ENCODE measurements at regions not wholly inside any gene's neighbourhood (a gene's known extent, or its start where the extent isn't known, plus 50 kb on each side); places are given as distances from the start of the nearest gene placed in this dataset.

DNA sequence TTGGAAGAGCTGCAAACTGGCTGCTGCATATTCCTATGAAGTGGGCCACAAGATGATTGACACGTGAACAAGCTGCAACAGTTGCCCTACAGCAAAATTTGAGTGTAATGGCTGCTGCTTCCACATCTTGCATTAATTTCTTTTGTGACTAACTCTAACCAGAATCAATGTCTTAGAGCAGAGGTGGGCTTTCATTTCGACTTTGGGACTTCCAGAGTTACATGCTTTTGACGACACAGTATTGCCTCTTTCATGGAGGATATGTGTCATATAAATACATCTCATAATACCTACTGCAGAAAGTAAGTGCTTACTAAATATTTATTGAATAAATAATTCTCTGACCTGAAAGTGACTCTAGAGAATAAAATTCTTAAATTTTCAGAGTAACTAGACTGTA is 340.7 kb upstream of the KCNH8 start:
- Histone ChIP-seq H3K27me3 (ENCODE audit: control insufficient read depth, insufficient read depth, low read length) (no peaks in the 10 kb centered on the region), H3K4me3 (ENCODE audit: low read length) (no peak overlapping the region), H3K36me3 (ENCODE audit: control insufficient read depth, insufficient read depth, low read length) (no peaks in the 10 kb centered on the region), H3K4me1 (ENCODE audit: control insufficient read depth, insufficient read depth, low read length) (no peaks in the 10 kb centered on the region), H3K9me3 (ENCODE audit: control insufficient read depth, low read depth, low read length) (no peaks in the 10 kb centered on the region), H3K27ac (ENCODE audit: low read length) (no peak overlapping the region)
- no CpG with 5 or more reads among the region's 3 CpGs for WGBS (ENCODE audit: insufficient coverage, low lambda C conversion rate)
- no peak for DNase-seq

DNA sequence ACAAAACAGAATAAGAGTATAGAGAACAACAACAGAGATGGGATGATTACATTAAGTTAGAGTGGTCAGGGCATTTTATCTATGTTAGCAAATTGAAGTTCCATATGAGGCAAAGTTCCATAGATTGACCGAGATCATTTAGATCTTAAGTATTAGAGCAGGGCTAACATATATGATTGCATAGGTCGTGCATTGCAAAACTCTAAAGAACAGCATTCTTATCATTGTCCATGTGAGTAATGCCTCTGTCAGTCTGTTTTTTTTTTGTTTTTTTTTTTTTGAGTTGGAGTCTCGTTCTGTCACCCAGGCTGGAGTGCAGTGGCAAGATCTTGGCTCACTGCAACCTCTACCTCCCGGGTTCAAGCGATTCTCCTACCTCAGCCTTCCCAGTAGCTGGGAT is 341.7 kb upstream of the KCNH8 start:
- Histone ChIP-seq H3K27me3 (ENCODE audit: control insufficient read depth, insufficient read depth, low read length) (no peaks in the 10 kb centered on the region), H3K36me3 (ENCODE audit: control insufficient read depth, insufficient read depth, low read length) (no peaks in the 10 kb centered on the region), H3K4me3 (ENCODE audit: low read length) (no peak overlapping the region), H3K9me3 (ENCODE audit: control insufficient read depth, low read depth, low read length) (no peaks in the 10 kb centered on the region), H3K27ac (ENCODE audit: low read length) (no peak overlapping the region), H3K4me1 (ENCODE audit: control insufficient read depth, insufficient read depth, low read length) (no peaks in the 10 kb centered on the region)
- no CpG with 5 or more reads among the region's 5 CpGs for WGBS (ENCODE audit: insufficient coverage, low lambda C conversion rate)
- DNase-seq = no peak

DNA sequence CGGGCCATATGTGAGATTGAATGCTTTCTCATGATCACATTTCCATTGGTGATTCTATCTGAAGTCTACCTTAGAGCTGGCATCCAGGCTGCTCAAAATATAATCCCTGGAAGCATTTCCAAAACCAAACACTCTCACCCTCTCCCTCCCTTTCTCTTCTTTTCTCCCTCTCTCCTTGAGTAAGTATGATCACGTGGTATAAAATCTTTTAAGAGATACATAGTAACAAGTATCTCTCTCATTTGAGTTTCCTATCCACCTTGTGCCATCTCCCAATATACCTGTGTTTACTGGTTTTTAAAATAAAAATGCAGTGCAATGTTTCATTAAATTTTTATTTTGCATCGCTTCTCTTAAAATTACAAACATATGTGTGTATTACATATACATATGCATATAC is 350.9 kb upstream of the KCNH8 start:
- DNase-seq = no peak
- no peaks in the 10 kb centered on the region for H3K27me3 ChIP-seq (ENCODE audit: control insufficient read depth, insufficient read depth, low read length)
- no peak overlapping the region for H3K4me3 ChIP-seq (ENCODE audit: low read length)
- H3K27ac ChIP-seq (ENCODE audit: low read length) = no peak overlapping the region
- WGBS (ENCODE audit: insufficient coverage, low lambda C conversion rate) = no CpG with 5 or more reads among the region's 3 CpGs
- no peaks in the 10 kb centered on the region for H3K36me3 ChIP-seq (ENCODE audit: control insufficient read depth, insufficient read depth, low read length)
- H3K4me1 ChIP-seq (ENCODE audit: control insufficient read depth, insufficient read depth, low read length) = no peaks in the 10 kb centered on the region
- H3K9me3 ChIP-seq (ENCODE audit: control insufficient read depth, low read depth, low read length) = no peaks in the 10 kb centered on the region

DNA sequence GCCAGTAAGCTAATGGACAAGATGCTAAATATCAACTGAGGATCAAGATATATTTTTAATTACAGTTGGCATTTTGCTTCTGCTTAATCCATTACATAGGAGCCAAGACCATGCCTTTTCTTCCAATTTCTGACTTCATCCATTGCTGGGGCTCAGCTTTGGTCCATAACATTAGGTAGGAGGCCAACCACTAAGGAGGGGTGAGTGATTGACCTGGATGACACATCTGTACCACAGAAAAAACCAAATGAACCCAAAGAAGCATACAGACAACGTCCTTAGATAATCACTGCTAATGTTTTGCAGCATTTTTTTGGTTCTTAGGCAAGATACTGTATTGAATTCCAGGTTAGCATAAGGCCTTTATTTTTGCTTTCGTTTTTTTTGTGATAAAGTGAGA is 353.2 kb upstream of the KCNH8 start:
- no peak for DNase-seq
- H3K4me1 ChIP-seq (ENCODE audit: control insufficient read depth, insufficient read depth, low read length) = no peaks in the 10 kb centered on the region
- 64% methylated on average over 2 of the region's 2 CpGs for WGBS (ENCODE audit: insufficient coverage, low lambda C conversion rate)
- no peaks in the 10 kb centered on the region for H3K9me3 ChIP-seq (ENCODE audit: control insufficient read depth, low read depth, low read length)
- no peak overlapping the region for H3K4me3 ChIP-seq (ENCODE audit: low read length)
- no peak overlapping the region for H3K27ac ChIP-seq (ENCODE audit: low read length)
- no peaks in the 10 kb centered on the region for H3K36me3 ChIP-seq (ENCODE audit: control insufficient read depth, insufficient read depth, low read length)
- no peaks in the 10 kb centered on the region for H3K27me3 ChIP-seq (ENCODE audit: control insufficient read depth, insufficient read depth, low read length)

DNA sequence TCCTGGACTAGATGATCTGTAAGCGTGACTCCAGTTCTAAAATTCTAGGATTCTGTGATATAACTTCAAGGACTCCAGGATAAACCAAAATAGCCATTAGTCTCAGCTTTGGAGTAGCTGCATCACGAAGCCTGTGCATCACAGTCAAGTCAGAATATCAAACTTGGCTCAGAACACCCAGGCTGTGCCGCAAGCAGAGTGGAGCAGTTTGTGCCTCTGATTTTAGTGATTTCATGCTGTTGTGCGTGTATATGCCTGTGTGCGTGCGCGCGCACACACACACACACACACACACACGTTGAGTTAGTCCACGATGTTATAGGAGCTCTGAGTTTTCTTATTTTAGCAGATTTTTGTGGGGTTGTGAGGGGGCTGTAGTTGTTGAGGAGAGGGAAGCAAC is 356.6 kb upstream of the KCNH8 start:
- Histone ChIP-seq H3K27me3 (ENCODE audit: control insufficient read depth, insufficient read depth, low read length) (no peaks in the 10 kb centered on the region), H3K4me1 (ENCODE audit: control insufficient read depth, insufficient read depth, low read length) (no peaks in the 10 kb centered on the region), H3K4me3 (ENCODE audit: low read length) (no peak overlapping the region), H3K9me3 (ENCODE audit: control insufficient read depth, low read depth, low read length) (no peaks in the 10 kb centered on the region), H3K27ac (ENCODE audit: low read length) (no peak overlapping the region), H3K36me3 (ENCODE audit: control insufficient read depth, insufficient read depth, low read length) (no peaks in the 10 kb centered on the region)
- 96% methylated on average over 5 of the region's 10 CpGs for WGBS (ENCODE audit: insufficient coverage, low lambda C conversion rate)
- DNase-seq = no peak

DNA sequence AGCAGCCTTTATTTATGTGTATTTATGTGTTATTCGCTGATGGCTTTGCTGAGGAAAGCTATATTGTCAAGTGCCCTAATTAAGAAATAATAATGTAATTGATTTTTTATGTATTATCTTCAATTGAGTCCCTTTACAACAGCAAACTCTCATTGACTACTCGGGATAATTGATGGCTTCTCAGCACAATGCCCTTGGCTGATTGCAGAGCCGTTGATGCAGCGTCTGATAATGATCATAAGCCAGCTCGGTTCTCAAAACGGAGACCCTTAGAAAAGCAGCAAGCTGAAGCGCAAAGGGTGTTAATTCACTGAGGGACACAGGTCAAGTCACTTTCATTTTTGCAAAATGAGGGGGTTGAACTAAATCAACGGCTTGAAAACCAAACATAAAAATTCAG is 357.1 kb upstream of the KCNH8 start:
- 83% methylated on average over 2 of the region's 8 CpGs for WGBS (ENCODE audit: insufficient coverage, low lambda C conversion rate)
- no peaks in the 10 kb centered on the region for H3K36me3 ChIP-seq (ENCODE audit: control insufficient read depth, insufficient read depth, low read length)
- H3K9me3 ChIP-seq (ENCODE audit: control insufficient read depth, low read depth, low read length) = no peaks in the 10 kb centered on the region
- H3K4me3 ChIP-seq (ENCODE audit: low read length) = no peak overlapping the region
- no peaks in the 10 kb centered on the region for H3K4me1 ChIP-seq (ENCODE audit: control insufficient read depth, insufficient read depth, low read length)
- DNase-seq = no peak
- no peaks in the 10 kb centered on the region for H3K27me3 ChIP-seq (ENCODE audit: control insufficient read depth, insufficient read depth, low read length)
- H3K27ac ChIP-seq (ENCODE audit: low read length) = no peak overlapping the region

DNA sequence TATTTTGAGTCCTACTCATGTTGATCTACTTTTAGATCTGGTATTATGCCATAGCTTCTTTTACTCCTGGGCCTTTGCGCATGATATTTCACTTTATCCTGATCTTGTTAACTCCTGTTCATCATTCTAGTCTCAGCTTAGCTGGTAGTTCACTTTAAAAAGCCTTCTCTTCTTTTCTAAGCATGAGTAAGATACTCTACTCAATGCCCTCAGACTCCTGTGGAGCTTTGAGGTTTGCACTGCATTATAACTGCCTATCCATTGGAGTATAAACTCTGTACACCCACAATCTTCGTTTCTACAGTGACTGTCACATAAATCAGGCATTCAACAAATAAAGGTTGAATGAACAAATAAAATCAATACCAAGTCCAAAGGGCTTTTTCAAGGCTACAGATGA is 357.9 kb upstream of the KCNH8 start:
- no peaks in the 10 kb centered on the region for H3K9me3 ChIP-seq (ENCODE audit: control insufficient read depth, low read depth, low read length)
- H3K4me3 ChIP-seq (ENCODE audit: low read length) = no peak overlapping the region
- H3K4me1 ChIP-seq (ENCODE audit: control insufficient read depth, insufficient read depth, low read length) = no peaks in the 10 kb centered on the region
- no peaks in the 10 kb centered on the region for H3K36me3 ChIP-seq (ENCODE audit: control insufficient read depth, insufficient read depth, low read length)
- no peak for DNase-seq
- no CpG with 5 or more reads among the region's 2 CpGs for WGBS (ENCODE audit: insufficient coverage, low lambda C conversion rate)
- H3K27ac ChIP-seq (ENCODE audit: low read length) = no peak overlapping the region
- H3K27me3 ChIP-seq (ENCODE audit: control insufficient read depth, insufficient read depth, low read length) = no peaks in the 10 kb centered on the region

DNA sequence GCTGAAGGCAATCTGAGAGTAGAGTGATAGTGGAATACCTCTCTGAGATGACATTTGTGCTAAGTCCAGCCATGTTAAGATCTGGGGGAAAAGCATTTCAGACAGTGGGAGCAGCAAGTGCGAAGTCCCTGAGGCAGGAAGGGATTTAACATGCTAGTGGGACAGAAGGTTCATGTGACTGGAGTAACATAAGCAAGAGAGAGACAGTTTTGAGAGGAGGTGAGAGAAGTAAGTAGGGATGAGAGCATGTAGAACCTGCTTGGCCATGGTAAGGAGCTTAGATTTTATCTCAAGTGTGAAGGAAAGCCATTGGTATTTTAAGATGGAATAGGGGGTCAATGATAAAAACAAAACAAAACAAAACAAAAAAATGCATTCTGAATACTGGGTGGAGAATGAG is 358.6 kb upstream of the KCNH8 start:
- no peak overlapping the region for H3K27ac ChIP-seq (ENCODE audit: low read length)
- no peak overlapping the region for H3K4me3 ChIP-seq (ENCODE audit: low read length)
- no peak for DNase-seq
- no peaks in the 10 kb centered on the region for H3K9me3 ChIP-seq (ENCODE audit: control insufficient read depth, low read depth, low read length)
- H3K4me1 ChIP-seq (ENCODE audit: control insufficient read depth, insufficient read depth, low read length) = no peaks in the 10 kb centered on the region
- 100% methylated on average over 1 of the region's 1 CpG for WGBS (ENCODE audit: insufficient coverage, low lambda C conversion rate)
- H3K27me3 ChIP-seq (ENCODE audit: control insufficient read depth, insufficient read depth, low read length) = no peaks in the 10 kb centered on the region
- H3K36me3 ChIP-seq (ENCODE audit: control insufficient read depth, insufficient read depth, low read length) = no peaks in the 10 kb centered on the region

DNA sequence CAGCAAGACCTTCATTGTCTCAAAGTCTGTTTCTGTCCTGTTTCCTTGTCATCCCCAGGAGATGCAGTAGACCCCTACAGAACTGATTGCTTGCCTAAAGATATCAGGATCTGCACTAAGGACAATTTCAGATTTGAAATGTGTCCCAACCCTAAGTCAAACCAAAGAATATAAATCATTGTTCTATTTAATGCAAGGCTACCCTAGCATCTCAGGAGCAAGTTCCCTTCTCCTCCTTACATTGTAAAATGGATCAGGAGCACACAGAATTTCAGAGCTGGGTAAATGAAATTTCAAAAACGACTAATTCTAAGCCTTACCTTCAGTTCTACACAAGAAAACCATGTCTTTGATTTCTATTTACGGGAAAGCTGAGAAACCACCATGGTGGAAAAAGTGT is 360.9 kb upstream of the KCNH8 start:
- H3K9me3 ChIP-seq (ENCODE audit: control insufficient read depth, low read depth, low read length) = no peaks in the 10 kb centered on the region
- H3K27ac ChIP-seq (ENCODE audit: low read length) = no peak overlapping the region
- no peaks in the 10 kb centered on the region for H3K27me3 ChIP-seq (ENCODE audit: control insufficient read depth, insufficient read depth, low read length)
- no peak overlapping the region for H3K4me3 ChIP-seq (ENCODE audit: low read length)
- no peaks in the 10 kb centered on the region for H3K4me1 ChIP-seq (ENCODE audit: control insufficient read depth, insufficient read depth, low read length)
- DNase-seq = no peak
- WGBS (ENCODE audit: insufficient coverage, low lambda C conversion rate) = no CpG with 5 or more reads among the region's 2 CpGs
- no peaks in the 10 kb centered on the region for H3K36me3 ChIP-seq (ENCODE audit: control insufficient read depth, insufficient read depth, low read length)

DNA sequence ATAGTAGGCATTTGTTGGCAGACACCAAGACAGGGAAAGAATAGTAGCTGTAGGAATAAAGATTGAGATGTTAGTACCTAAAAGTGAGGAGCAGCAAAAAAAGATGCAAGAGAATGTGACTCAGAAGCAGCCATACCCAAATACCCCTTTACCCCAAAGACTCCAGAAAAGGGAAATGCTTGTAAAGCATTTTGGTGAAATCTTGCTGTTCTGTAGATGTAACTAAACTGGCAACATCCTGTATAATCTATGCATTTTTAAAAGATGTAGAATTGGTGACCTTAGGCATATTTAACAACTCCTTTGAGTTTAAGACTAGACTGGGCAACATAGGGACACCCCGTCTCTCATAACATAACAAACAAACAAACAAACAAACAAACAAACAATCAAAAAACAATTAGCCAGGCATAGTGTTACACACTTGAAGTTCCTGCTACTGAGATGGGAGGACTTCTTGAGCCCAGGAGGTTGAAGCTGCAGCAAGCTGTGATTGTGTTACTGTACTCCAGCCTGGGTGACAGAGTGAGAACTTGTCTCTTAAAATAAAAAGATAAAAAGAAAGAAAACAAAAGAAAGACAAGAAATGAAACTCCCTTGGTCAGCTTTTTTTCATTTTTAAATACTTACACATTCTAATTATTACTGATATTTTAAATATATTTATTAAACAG is 361.5 kb upstream of the KCNH8 start:
- WGBS (ENCODE audit: insufficient coverage, low lambda C conversion rate) = no CpG with 5 or more reads among the region's 1 CpG
- H3K27ac ChIP-seq (ENCODE audit: low read length) = no peak overlapping the region
- H3K27me3 ChIP-seq (ENCODE audit: control insufficient read depth, insufficient read depth, low read length) = no peaks in the 10 kb centered on the region
- no peaks in the 10 kb centered on the region for H3K9me3 ChIP-seq (ENCODE audit: control insufficient read depth, low read depth, low read length)
- no peaks in the 10 kb centered on the region for H3K4me1 ChIP-seq (ENCODE audit: control insufficient read depth, insufficient read depth, low read length)
- no peaks in the 10 kb centered on the region for H3K36me3 ChIP-seq (ENCODE audit: control insufficient read depth, insufficient read depth, low read length)
- no peak for DNase-seq
- no peak overlapping the region for H3K4me3 ChIP-seq (ENCODE audit: low read length)

DNA sequence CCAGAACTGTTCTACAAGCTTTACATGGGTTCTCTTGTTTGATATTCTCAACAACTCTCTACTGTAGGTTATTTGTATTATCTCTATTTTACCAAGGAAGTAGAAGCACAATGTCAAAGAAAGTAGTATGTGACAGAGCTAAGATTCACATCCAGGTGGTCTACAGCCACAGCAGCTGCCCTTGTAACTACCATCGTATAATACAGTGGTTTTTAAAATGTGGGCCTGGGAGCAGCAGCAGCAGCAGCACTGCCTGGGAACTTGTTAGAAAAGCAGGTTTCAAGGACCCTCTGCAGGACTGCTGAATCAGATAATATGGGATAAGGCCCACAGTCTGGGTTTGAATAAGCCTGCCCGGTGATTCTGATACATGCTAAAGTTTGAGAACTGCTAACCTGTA is 357.1 kb upstream of the SATB1 start:
- Histone ChIP-seq H3K4me1 (ENCODE audit: control insufficient read depth, insufficient read depth, low read length) (no peaks in the 10 kb centered on the region), H3K36me3 (ENCODE audit: control insufficient read depth, insufficient read depth, low read length) (no peaks in the 10 kb centered on the region), H3K27ac (ENCODE audit: low read length) (no peak overlapping the region), H3K4me3 (ENCODE audit: low read length) (no peak overlapping the region), H3K27me3 (ENCODE audit: control insufficient read depth, insufficient read depth, low read length) (no peaks in the 10 kb centered on the region), H3K9me3 (ENCODE audit: control insufficient read depth, low read depth, low read length) (no peaks in the 10 kb centered on the region)
- no peak for DNase-seq
- no CpG with 5 or more reads among the region's 2 CpGs for WGBS (ENCODE audit: insufficient coverage, low lambda C conversion rate)

All from large intestine (tissue), 3 donors.